SK-N-MC (cell line): ENCODE measurements at regions not wholly inside any gene's neighbourhood (a gene's known extent, or its start where the extent isn't known, plus 50 kb on each side); places are given as distances from the start of the nearest gene placed in this dataset.

Experiments
- EZH2 ChIP-seq: fragments of 200-600 bp; sonication (generic); IDR thresholded peaks from one replicate; pipeline ENCODE4 v1.6.1; 2017; ENCODE audit warnings: antibody characterized with exemption
- FOXP2 ChIP-seq: optimal IDR thresholded peaks from 2 replicates; pipeline ENCODE3; 2011; ENCODE audit warnings: mild to moderate bottlenecking, moderate library complexity; ENCODE audit not compliant: insufficient read depth; ENCODE audit errors: extremely low read length, control extremely low read depth

- TF ChIP-seq EZH2: no peak
- TF ChIP-seq FOXP2: no peak
These were observed 74.2 kb upstream of the GLI3 start for GRCh38 chr7:42311195-42311594.
